HepG2 (cell line): ENCODE measurements at regions not wholly inside any gene's neighbourhood (a gene's known extent, or its start where the extent isn't known, plus 50 kb on each side); places are given as distances from the start of the nearest gene placed in this dataset.

Source experiments
- ESRRA ChIP-seq: sonication (generic); formaldehyde crosslinking; IDR thresholded peaks from 2 replicates; pipeline ENCODE4 v1.5.1; 2020; ENCODE audit warnings: mild to moderate bottlenecking, low read depth, missing genetic modification reagents
- ETS1 ChIP-seq: sonication (generic); formaldehyde crosslinking; IDR thresholded peaks from 2 replicates; pipeline ENCODE4 v1.4.0; 2020; ENCODE audit warnings: missing genetic modification reagents
- FOXO4 ChIP-seq: sonication (generic); formaldehyde crosslinking; conservative IDR thresholded peaks from 2 replicates; pipeline ENCODE4 v1.8.1; 2023; ENCODE audit warnings: missing genetic modification reagents
- GLMP ChIP-seq: sonication (generic); formaldehyde crosslinking; IDR thresholded peaks from 2 replicates; pipeline ENCODE4 v1.9.0; 2021; ENCODE audit warnings: missing genetic modification reagents, mild to moderate bottlenecking, borderline replicate concordance
- HMG20B ChIP-seq: conservative IDR thresholded peaks from 2 replicates; pipeline ENCODE4 v1.6.1; 2016; ENCODE audit warnings: missing genetic modification reagents, missing compliant biosample characterization
- HOXD1 ChIP-seq: sonication (generic); formaldehyde crosslinking; IDR thresholded peaks from 2 replicates; pipeline ENCODE4 v1.5.0; 2020; ENCODE audit warnings: missing genetic modification reagents
- IRF2 ChIP-seq: IDR thresholded peaks from 2 replicates; pipeline ENCODE4 v1.6.1; 2018; ENCODE audit warnings: missing genetic modification reagents, missing compliant biosample characterization
- MAX ChIP-seq: IDR thresholded peaks from 2 replicates; pipeline ENCODE4 v1.6.1; 2012; ENCODE audit warnings: inconsistent platforms
- MTA3 ChIP-seq: sonication (generic); formaldehyde crosslinking; IDR thresholded peaks from 2 replicates; pipeline ENCODE4 v1.4.0; 2020; ENCODE audit warnings: missing genetic modification reagents
- NFE2L2 ChIP-seq: fragments of 150-350 bp; IDR thresholded peaks from 2 replicates; pipeline ENCODE4 v1.6.1; 2014; ENCODE audit warnings: low read length
- NFRKB ChIP-seq: fragments of 450-650 bp; IDR thresholded peaks from 2 replicates; pipeline ENCODE4 v1.6.1; 2017
- RBM39 ChIP-seq: fragments of 200-400 bp; formaldehyde crosslinking; IDR thresholded peaks from one replicate; pipeline ENCODE4 v1.6.1; 2018; ENCODE audit warnings: antibody characterized with exemption, mild to moderate bottlenecking, low read depth, low read length; ENCODE audit not compliant: poor library complexity, severe bottlenecking
- SNRNP70 ChIP-seq: fragments of 200-400 bp; formaldehyde crosslinking; IDR thresholded peaks from 2 replicates; pipeline ENCODE4 v1.6.1; 2017; ENCODE audit warnings: mild to moderate bottlenecking, low read depth, low read length, moderate library complexity
- TCF12 ChIP-seq, 2 experiments: fragments of 450-650 bp in 1 of 2; sonication (generic) in 1 of 2; formaldehyde crosslinking in 1 of 2; IDR thresholded peaks; 2 replicates each; pipeline versions ENCODE4 v1.6.1 to v1.8.0; 2017 to 2022; ENCODE audit warnings: antibody characterized with exemption in 1 of 2, mild to moderate bottlenecking in 1 of 2, missing genetic modification reagents in 1 of 2, moderate library complexity in 1 of 2
- TCF7 ChIP-seq: sonication (generic); IDR thresholded peaks from 2 replicates; pipeline ENCODE4 v1.6.1; 2016; ENCODE audit warnings: antibody characterized with exemption, low read depth
- ZNF251 ChIP-seq: sonication (generic); formaldehyde crosslinking; IDR thresholded peaks from 2 replicates; pipeline ENCODE4 v1.9.0; 2021; ENCODE audit warnings: mild to moderate bottlenecking, missing genetic modification reagents
- ZNF275 ChIP-seq: sonication (generic); formaldehyde crosslinking; IDR thresholded peaks from 2 replicates; pipeline ENCODE4 v1.8.0; 2022; ENCODE audit warnings: missing genetic modification reagents, mild to moderate bottlenecking, inconsistent platforms, borderline replicate concordance
- ZNF276 ChIP-seq: sonication (generic); formaldehyde crosslinking; IDR thresholded peaks from 2 replicates; pipeline ENCODE4 v1.4.0; 2020; ENCODE audit warnings: mild to moderate bottlenecking, low read depth, missing genetic modification reagents
- ZNF432 ChIP-seq: sonication (generic); formaldehyde crosslinking; IDR thresholded peaks from 2 replicates; pipeline ENCODE4 v1.5.0; 2020; ENCODE audit warnings: missing genetic modification reagents, mild to moderate bottlenecking, borderline replicate concordance
- ZNF451 ChIP-seq: sonication (generic); formaldehyde crosslinking; IDR thresholded peaks from 2 replicates; pipeline ENCODE4 v1.5.0; 2020; ENCODE audit warnings: mild to moderate bottlenecking, missing genetic modification reagents
- ZNF75D ChIP-seq: sonication (generic); formaldehyde crosslinking; IDR thresholded peaks from 2 replicates; pipeline ENCODE4 v1.8.1; 2023; ENCODE audit warnings: missing genetic modification reagents, mild to moderate bottlenecking, borderline replicate concordance
- ZNF792 ChIP-seq: IDR thresholded peaks from 2 replicates; pipeline ENCODE4 v1.6.1; 2016
- ZNF850 ChIP-seq: sonication (generic); formaldehyde crosslinking; conservative IDR thresholded peaks from 2 replicates; pipeline ENCODE4 v1.9.0; 2021; ENCODE audit warnings: mild to moderate bottlenecking, missing genetic modification reagents

- TF ChIP-seq MAX (no peak), FOXO4 (CRISPR knock-in tag) (no peak), ZNF451 (CRISPR knock-in tag) (no peak), HOXD1 (CRISPR knock-in tag) (no peak), TCF12 (IDR thresholded peaks at IDR 0.05) (no peak), TCF12 (CRISPR knock-in tag; IDR thresholded peaks at IDR 0.05) (no peak), ZNF792 (CRISPR knock-in tag) (0 out of 2 replicates have a peak, but pooled peaks have one; percentile 43), NFE2L2 (no peak), MTA3 (no peak), ZNF251 (no peak), ESRRA (CRISPR knock-in tag) (no peak), HMG20B (CRISPR knock-in tag) (no peak), NFRKB (no peak), TCF7 (no peak), ZNF275 (CRISPR knock-in tag) (no peak), GLMP (no peak; the same call in 1 of the 2 replicates), ZNF432 (CRISPR knock-in tag) (no peak), SNRNP70 (no peak), ETS1 (CRISPR knock-in tag) (no peak), IRF2 (0 out of 2 replicates have a peak, but pooled peaks have one; percentile 33), ZNF276 (CRISPR knock-in tag) (no peak), RBM39 (no peak), ZNF850 (CRISPR knock-in tag) (no peak), ZNF75D (CRISPR knock-in tag) (no peak)
These were observed 53.2 kb upstream of the ARG1 start (continued) for GRCh38 chr6:131519670-131520436.
